NB4 (cell line): ENCODE measurements at regions not wholly inside any gene's neighbourhood (a gene's known extent, or its start where the extent isn't known, plus 50 kb on each side); places are given as distances from the start of the nearest gene placed in this dataset.
"Not testable (repeated sequence)": the region's sequence is repeated elsewhere in the genome, so short reads cannot be mapped to it uniquely, and the experiment has no call there.

ENCODE experiments used
- DNase-seq: peaks from one replicate; pipeline ENCODE4 v3.0.0; 2010; ENCODE audit warnings: low read depth
- H3K4me3 ChIP-seq: one replicate; pipeline ENCODE4 v1.5.1; 2011; ENCODE audit warnings: mild to moderate bottlenecking, low read depth, low read length, moderate library complexity
- CTCF ChIP-seq: IDR thresholded peaks from one replicate; pipeline ENCODE4 v1.5.1; 2012; ENCODE audit warnings: low read depth, low read length
- MYC ChIP-seq: IDR thresholded peaks from 2 replicates; pipeline ENCODE4 v1.6.1; 2011; ENCODE audit warnings: low read depth, low read length
- POLR2A ChIP-seq: IDR thresholded peaks from 2 replicates; pipeline ENCODE4 v1.6.1; 2011; ENCODE audit warnings: mild to moderate bottlenecking; ENCODE audit not compliant: insufficient read length; ENCODE audit errors: extremely low read depth
- TF ChIP-seq, protein P1 (sequence below): IDR thresholded peaks from 2 replicates; pipeline ENCODE4 v1.6.1; 2011; ENCODE audit warnings: low read depth, low read length

GRCh38 chrX:85561231-85561630 is 181.8 kb upstream of the POF1B start:
- TF ChIP-seq CTCF: no peak
- DNase-seq: no peak
- no peak overlapping the region for H3K4me3 ChIP-seq

GRCh38 chrX:85544609-85545008 is 165.1 kb upstream of the POF1B start:
- no peak overlapping the region for H3K4me3 ChIP-seq
- peak; percentile 0 for DNase-seq
- TF ChIP-seq POLR2A: no peak
- TF ChIP-seq MYC: no peak
- no peak for TF ChIP-seq CTCF
- TF ChIP-seq, protein P1, sequence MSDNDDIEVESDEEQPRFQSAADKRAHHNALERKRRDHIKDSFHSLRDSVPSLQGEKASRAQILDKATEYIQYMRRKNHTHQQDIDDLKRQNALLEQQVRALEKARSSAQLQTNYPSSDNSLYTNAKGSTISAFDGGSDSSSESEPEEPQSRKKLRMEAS: no peak

GRCh38 chrX:85543866-85544265 is 164.4 kb upstream of the POF1B start:
- TF ChIP-seq, protein P1: no peak
- no peak for DNase-seq
- H3K4me3 ChIP-seq: no peak overlapping the region

- H3K4me3 ChIP-seq, DNase-seq: not testable (repeated sequence)
Observed at GRCh38 chrX:85529141-85529540, 149.7 kb upstream of the POF1B start.

GRCh38 chrX:85517994-85518718 is 138.7 kb upstream of the POF1B start:
- H3K4me3 ChIP-seq: no peak overlapping the region
- TF ChIP-seq, protein P1: no peak
- TF ChIP-seq CTCF: no peak
- no peak for TF ChIP-seq MYC
- no peak for TF ChIP-seq POLR2A
- no peak for DNase-seq

DNA sequence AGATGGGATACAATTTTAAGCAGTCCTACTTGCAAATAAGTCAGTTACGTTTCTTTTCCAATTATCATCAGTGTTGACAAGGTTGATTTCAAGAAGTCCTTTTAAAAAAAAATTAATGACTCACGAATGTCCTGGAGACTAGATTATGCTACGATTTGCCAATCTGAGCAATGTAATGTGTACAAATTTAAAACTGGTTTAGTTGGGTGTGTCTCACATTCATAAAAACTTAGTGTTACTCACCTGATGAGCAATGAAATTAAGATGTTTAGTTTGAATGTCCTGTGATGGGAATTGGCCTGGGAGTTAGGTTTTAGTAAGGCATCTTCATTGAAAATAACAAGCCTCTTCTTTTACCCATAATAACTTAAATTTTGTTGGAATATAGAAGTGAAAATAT is 136.7 kb upstream of the POF1B start:
- TF ChIP-seq, protein P1: no peak
- TF ChIP-seq CTCF: no peak
- no peak for TF ChIP-seq MYC
- TF ChIP-seq POLR2A: no peak
- H3K4me3 ChIP-seq: no peak overlapping the region
- DNase-seq: no peak

DNA sequence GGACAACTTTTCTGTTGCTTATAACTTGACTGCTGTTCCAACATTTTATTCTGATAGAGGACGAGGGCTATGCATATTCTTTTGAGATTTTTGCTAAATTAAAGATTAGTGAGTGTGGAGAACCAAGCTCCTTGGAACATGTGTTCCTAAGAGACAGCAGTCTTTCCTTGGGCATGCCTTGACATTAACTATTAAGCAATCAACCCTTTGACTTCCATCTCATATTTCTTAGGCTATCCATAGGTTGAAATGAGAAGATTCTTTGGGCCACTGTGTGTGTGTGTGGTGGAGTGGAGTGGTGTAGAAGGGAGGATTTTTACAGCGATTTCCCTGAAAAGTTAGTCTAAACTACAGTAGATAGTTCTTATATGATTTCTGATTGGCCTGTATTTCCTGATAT is 127.4 kb upstream of the POF1B start:
- H3K4me3 ChIP-seq: no peak overlapping the region
- DNase-seq: no peak
- TF ChIP-seq MYC (no peak), POLR2A (no peak), CTCF (no peak)
- TF ChIP-seq, protein P1: no peak
